Kidney (tissue), 13 donors: ENCODE measurements at regions not wholly inside any gene's neighbourhood (a gene's known extent, or its start where the extent isn't known, plus 50 kb on each side); places are given as distances from the start of the nearest gene placed in this dataset.

Experiments
- DNase-seq, 5 donors: peaks; one replicate each; pipeline ENCODE4 v3.0.0-alpha.2; 2013 to 2020
- FAIRE-seq: peaks from 2 replicates; lab custom pipeline; 2012; peaks lifted over from hg19 to GRCh38; lab: Jason Lieb, UNC
- H3K27ac ChIP-seq, 2 donors: one replicate each; pipeline ENCODE4 v1.7.0; 2013; ENCODE audit warnings: low read depth in 2 of 2, low read length in 2 of 2, inconsistent platforms in 1 of 2
- H3K27me3 ChIP-seq: one replicate; pipeline ENCODE4 v1.7.1; 2013; ENCODE audit warnings: low read length, inconsistent platforms; ENCODE audit not compliant: control insufficient read depth, insufficient read depth
- H3K36me3 ChIP-seq, 3 donors: one replicate each; pipeline versions ENCODE4 v1.7.0 to v1.7.1; 2013; ENCODE audit warnings: low read length in 3 of 3, control low read depth in 1 of 3, inconsistent platforms in 1 of 3; ENCODE audit not compliant: insufficient read depth in 3 of 3, control insufficient read depth in 2 of 3
- H3K4me1 ChIP-seq, 3 donors: one replicate each; pipeline versions ENCODE4 v1.7.0 to v1.7.1; 2013; ENCODE audit warnings: low read length in 3 of 3, inconsistent platforms in 1 of 3, low read depth in 1 of 3; ENCODE audit not compliant: control insufficient read depth in 2 of 3, insufficient read depth in 2 of 3
- H3K4me3 ChIP-seq, 3 donors: one replicate each; pipeline versions ENCODE4 v1.7.0 to v1.8.1; 2013; ENCODE audit warnings: low read length in 3 of 3, control low read depth in 1 of 3, inconsistent platforms in 1 of 3
- H3K9ac ChIP-seq, 3 donors: one replicate each; pipeline versions ENCODE4 v1.7.0 to v1.7.1; 2013; ENCODE audit warnings: low read length in 3 of 3, control low read depth in 1 of 3, inconsistent platforms in 1 of 3
- H3K9me3 ChIP-seq, 3 donors: one replicate each; pipeline versions ENCODE4 v1.7.0 to v1.7.1; 2013; ENCODE audit warnings: low read length in 3 of 3, control low read depth in 1 of 3, inconsistent platforms in 1 of 3; ENCODE audit not compliant: control insufficient read depth in 2 of 3, insufficient read depth in 1 of 3
- CTCF ChIP-seq: IDR thresholded peaks from 3 replicates; pipeline ENCODE4 v1.5.1; 2012; ENCODE audit warnings: mild to moderate bottlenecking, moderate library complexity, borderline replicate concordance; ENCODE audit not compliant: insufficient read depth; ENCODE audit errors: extremely low read depth
- intact Hi-C: fragments of 100-400 bp; cut with DNase I; formaldehyde crosslinking; loops from one replicate; pipeline ENCODE4 v1.11.1; 2022
- donor health status: control.
- donor health status: control.
- donor health status: control.
- donor health status: control.
- donor health status: control.
- donor health status: DM: yes; HTN: yes; CAD: no.
- donor health status: Normal renal cell carcinoma (clear cell type).

- TF ChIP-seq CTCF: no peak
- FAIRE-seq: no peak
- intact Hi-C loops: no loop called here
- peak in 1 of 5 donors; percentile 56 for DNase-seq
- Histone ChIP-seq H3K4me3 (no peak overlapping the region), H3K36me3 (no peaks in the 10 kb centered on the region), H3K9me3 (no peaks in the 10 kb centered on the region), H3K9ac (no peak overlapping the region), H3K27ac (no peak overlapping the region), H3K27me3 (no peaks in the 10 kb centered on the region), H3K4me1 (no peaks in the 10 kb centered on the region)
Observed at GRCh38 chr21:28783641-28784185, 209.0 kb downstream of the LTN1 start.

GRCh38 chr21:28781602-28782276 is 210.9 kb downstream of the LTN1 start:
- Histone ChIP-seq H3K27ac (no peak overlapping the region), H3K27me3 (no peaks in the 10 kb centered on the region), H3K36me3 (no peaks in the 10 kb centered on the region), H3K9ac (no peak overlapping the region), H3K4me1 (no peaks in the 10 kb centered on the region), H3K9me3 (no peaks in the 10 kb centered on the region), H3K4me3 (no peak overlapping the region)
- peak; percentile 20 for TF ChIP-seq CTCF
- no peak for DNase-seq
- intact Hi-C loops: no loop called here
- no peak for FAIRE-seq

GRCh38 chr21:28779914-28780313 is 212.8 kb downstream of the LTN1 start:
- intact Hi-C loops: no loop called here
- H3K27ac ChIP-seq: no peak overlapping the region
- no peaks in the 10 kb centered on the region for H3K9me3 ChIP-seq
- H3K9ac ChIP-seq: no peak overlapping the region
- H3K4me1 ChIP-seq: no peaks in the 10 kb centered on the region
- FAIRE-seq (no peak), DNase-seq (no peak)
- no peak for TF ChIP-seq CTCF
- H3K36me3 ChIP-seq: no peaks in the 10 kb centered on the region
- no peaks in the 10 kb centered on the region for H3K27me3 ChIP-seq
- no peak overlapping the region for H3K4me3 ChIP-seq
